PFSK-1 (cell line): ENCODE measurements at regions not wholly inside any gene's neighbourhood (a gene's known extent, or its start where the extent isn't known, plus 50 kb on each side); places are given as distances from the start of the nearest gene placed in this dataset.

ENCODE experiments used
- FOXP2 ChIP-seq: optimal IDR thresholded peaks from 2 replicates; pipeline ENCODE3; 2011; ENCODE audit warnings: borderline replicate concordance, control low read depth, inconsistent platforms; ENCODE audit not compliant: insufficient read depth; ENCODE audit errors: extremely low read length, extremely low read depth
- POLR2AphosphoS5 ChIP-seq: IDR thresholded peaks from 2 replicates; pipeline ENCODE4 v1.6.1; 2012; ENCODE audit warnings: low read depth, mild to moderate bottlenecking, control low read depth, low read length, moderate library complexity
- REST ChIP-seq, 2 experiments: IDR thresholded peaks; 2 replicates each; pipeline versions ENCODE4 v1.6.1 to v1.8.0; 2011 to 2012; ENCODE audit warnings: low read depth in 2 of 2, low read length in 2 of 2, control low read depth in 1 of 2, inconsistent platforms in 1 of 2, mild to moderate bottlenecking in 1 of 2, moderate library complexity in 1 of 2; ENCODE audit not compliant: insufficient read depth in 1 of 2
- SIN3A ChIP-seq: IDR thresholded peaks from 2 replicates; pipeline ENCODE4 v1.6.1; 2012; ENCODE audit warnings: mild to moderate bottlenecking, low read length, moderate library complexity, borderline replicate concordance; ENCODE audit not compliant: insufficient read depth
- TAF1 ChIP-seq: IDR thresholded peaks from 2 replicates; pipeline ENCODE4 v1.6.1; 2012; ENCODE audit warnings: low read length, control low read depth, borderline replicate concordance; ENCODE audit not compliant: insufficient read depth

GRCh38 chr20:63056236-63057170 is 49.7 kb upstream of the BHLHE23 start:
- TF ChIP-seq REST (IDR thresholded peaks at IDR 0.05; ENCODE audit: insufficient read depth in 1 of 2, low read depth in 2 of 2, low read length in 2 of 2) (0 out of 4 replicates have a peak, but pooled peaks of 1 of the 2 experiments have one; percentile 8), POLR2AphosphoS5 (no peak), TAF1 (no peak), SIN3A (no peak), FOXP2 (no peak)
